SK-N-SH (cell line): ENCODE measurements at regions not wholly inside any gene's neighbourhood (a gene's known extent, or its start where the extent isn't known, plus 50 kb on each side); places are given as distances from the start of the nearest gene placed in this dataset.

ENCODE experiments used
- CTCF ChIA-PET: fragments of 300-600, 350-600 bp; formaldehyde crosslinking; extraction: SDS; loops from one replicate; lab custom pipeline; 2021; lab: Yijun Ruan, JAX
- POLR2A ChIA-PET: fragments of 350-600 bp; sonication (Branson Sonifier 250); formaldehyde crosslinking; extraction: SDS; loops from one replicate; lab custom pipeline; 2020; ENCODE audit warnings: antibody characterized with exemption, inconsistent platforms; lab: Yijun Ruan, JAX
- DNase-seq: peaks from one replicate; pipeline ENCODE4 v3.0.0; 2012
- H2AFZ ChIP-seq: fragments of 200-600 bp; sonication (generic); 2 replicates; pipeline ENCODE4 v1.8.1; 2016; ENCODE audit warnings: antibody characterized with exemption, mild to moderate bottlenecking, low read depth
- H3F3A ChIP-seq: fragments of 200-600 bp; sonication (generic); replicated peaks from 2 replicates; pipeline ENCODE3; 2016; ENCODE audit warnings: antibody characterized with exemption, mild to moderate bottlenecking; ENCODE audit not compliant: insufficient read depth
- H3K27ac ChIP-seq, 2 experiments: fragments of 200-500 bp in 1 of 2; fragments of 200-600 bp in 1 of 2; sonication (Bioruptor generic) in 1 of 2; sonication (generic), shearing (Covaris generic) in 1 of 2; 2 replicates each; pipeline versions ENCODE4 v1.5.1 to v1.6.1; 2014 to 2016; ENCODE audit warnings: low read depth in 2 of 2, inconsistent platforms in 1 of 2, low read length in 1 of 2, mild to moderate bottlenecking in 1 of 2, mixed read lengths in 1 of 2
- H3K27me3 ChIP-seq: fragments of 200-600 bp; sonication (generic), shearing (Covaris generic); 2 replicates; pipeline ENCODE4 v1.6.1; 2016; ENCODE audit warnings: mixed run types; ENCODE audit not compliant: insufficient read depth
- H3K36me3 ChIP-seq, 2 experiments: fragments of 200-500 bp in 1 of 2; fragments of 200-600 bp in 1 of 2; sonication (Bioruptor generic) in 1 of 2; sonication (generic) in 1 of 2; replicated peaks in 1 of 2; 2 replicates each; pipeline versions ENCODE3 to v1.5.1; 2014 to 2016; ENCODE audit warnings: low read length in 1 of 2, mild to moderate bottlenecking in 1 of 2; ENCODE audit not compliant: insufficient read depth in 2 of 2, control insufficient read depth in 1 of 2
- H3K4me1 ChIP-seq, 2 experiments: fragments of 200-500 bp in 1 of 2; fragments of 200-600 bp in 1 of 2; sonication (Bioruptor generic) in 1 of 2; sonication (generic), shearing (Covaris generic) in 1 of 2; 2 replicates each; pipeline versions ENCODE4 v1.5.1 to v1.6.1; 2014 to 2016; ENCODE audit warnings: low read depth in 1 of 2, low read length in 1 of 2, mixed run types in 1 of 2; ENCODE audit not compliant: insufficient read depth in 2 of 2, control insufficient read depth in 1 of 2
- H3K4me2 ChIP-seq: fragments of 200-600 bp; sonication (generic), shearing (Covaris generic); 2 replicates; pipeline ENCODE4 v1.6.1; 2017; ENCODE audit warnings: mixed run types
- H3K4me3 ChIP-seq, 2 experiments: fragments of 200-500 bp in 1 of 2; fragments of 200-600 bp in 1 of 2; sonication (Bioruptor generic) in 1 of 2; sonication (generic), shearing (Covaris generic) in 1 of 2; 2 replicates each; pipeline versions ENCODE4 v1.5.1 to v1.8.1; 2014 to 2016; ENCODE audit warnings: low read depth in 2 of 2, inconsistent platforms in 1 of 2, low read length in 1 of 2, mild to moderate bottlenecking in 1 of 2, mixed read lengths in 1 of 2, moderate library complexity in 1 of 2
- H3K79me2 ChIP-seq: fragments of 200-600 bp; sonication (generic); 2 replicates; pipeline ENCODE4 v1.8.1; 2017; ENCODE audit warnings: mild to moderate bottlenecking; ENCODE audit not compliant: insufficient read depth
- H3K9ac ChIP-seq: fragments of 200-600 bp; sonication (generic); 2 replicates; pipeline ENCODE4 v1.6.1; 2017; ENCODE audit warnings: mixed run types
- H3K9me2 ChIP-seq: fragments of 200-600 bp; sonication (generic); 2 replicates; pipeline ENCODE4 v1.6.1; 2017; ENCODE audit warnings: mixed run types
- H3K9me3 ChIP-seq: fragments of 200-600 bp; sonication (generic); 2 replicates; pipeline ENCODE4 v1.6.1; 2017; ENCODE audit warnings: mixed run types, mild to moderate bottlenecking, moderate library complexity
- H4K20me1 ChIP-seq: fragments of 200-600 bp; sonication (generic); 2 replicates; pipeline ENCODE4 v1.6.1; 2017; ENCODE audit warnings: mild to moderate bottlenecking, mixed run types; ENCODE audit not compliant: insufficient read depth
- CHD2 ChIP-seq: fragments of 150-350 bp; IDR thresholded peaks from 2 replicates; pipeline ENCODE4 v1.6.1; 2018; ENCODE audit warnings: low read length; ENCODE audit not compliant: partially characterized antibody
- EP300 ChIP-seq, 2 experiments: IDR thresholded peaks; 2 replicates each; pipeline versions ENCODE4 v1.4.0 to v1.6.1; 2012; ENCODE audit warnings: borderline replicate concordance in 1 of 2, low read depth in 1 of 2, low read length in 1 of 2
- FOXJ3 ChIP-seq: sonication (generic); formaldehyde crosslinking; IDR thresholded peaks from 2 replicates; pipeline ENCODE4 v1.5.1; 2020; ENCODE audit warnings: mild to moderate bottlenecking, missing genetic modification reagents
- GABPA ChIP-seq: IDR thresholded peaks from 2 replicates; pipeline ENCODE4 v1.4.0; 2012; ENCODE audit warnings: low read depth, mild to moderate bottlenecking
- IRF3 ChIP-seq: fragments of 150-350 bp; IDR thresholded peaks from 2 replicates; pipeline ENCODE4 v1.6.1; 2016; ENCODE audit warnings: mild to moderate bottlenecking, low read depth, low read length
- JUND ChIP-seq: IDR thresholded peaks from 2 replicates; pipeline ENCODE4 v1.4.0; 2012
- MAX ChIP-seq: IDR thresholded peaks from 2 replicates; pipeline ENCODE4 v1.4.0; 2012; ENCODE audit warnings: low read depth
- MEF2A ChIP-seq: IDR thresholded peaks from 2 replicates; pipeline ENCODE4 v1.4.0; 2012; ENCODE audit warnings: low read depth, borderline replicate concordance
- NFIC ChIP-seq: IDR thresholded peaks from 2 replicates; pipeline ENCODE4 v1.4.0; 2012; ENCODE audit warnings: borderline replicate concordance
- NRF1 ChIP-seq: IDR thresholded peaks from 2 replicates; pipeline ENCODE4 v1.6.1; 2012; ENCODE audit warnings: low read depth, mild to moderate bottlenecking, low read length
- SMC3 ChIP-seq: IDR thresholded peaks from 2 replicates; pipeline ENCODE4 v1.6.1; 2012; ENCODE audit warnings: low read depth, low read length, improper control_type of control experiment
- YY1 ChIP-seq: IDR thresholded peaks from 2 replicates; pipeline ENCODE4 v1.4.0; 2012; ENCODE audit warnings: low read depth, mild to moderate bottlenecking
- ZBTB33 ChIP-seq: IDR thresholded peaks from 2 replicates; pipeline ENCODE4 v1.4.0; 2012; ENCODE audit warnings: low read depth, borderline replicate concordance
- WGBS: methylation state at CpG from one replicate; pipeline ENCODE4 v1.1.6; 2017; ENCODE audit warnings: low lambda C conversion rate; 5-methylcytosine and 5-hydroxymethylcytosine counted together
- TF ChIP-seq, protein P1 (sequence below): IDR thresholded peaks from 2 replicates; pipeline ENCODE4 v1.6.1; 2012; ENCODE audit warnings: mild to moderate bottlenecking, low read depth, low read length, moderate library complexity
- TF ChIP-seq, protein P2 (sequence below): fragments of 150-350 bp; IDR thresholded peaks from 2 replicates; pipeline ENCODE4 v1.6.1; 2017; ENCODE audit warnings: antibody characterized with exemption, low read length, low read depth, borderline replicate concordance

DNA sequence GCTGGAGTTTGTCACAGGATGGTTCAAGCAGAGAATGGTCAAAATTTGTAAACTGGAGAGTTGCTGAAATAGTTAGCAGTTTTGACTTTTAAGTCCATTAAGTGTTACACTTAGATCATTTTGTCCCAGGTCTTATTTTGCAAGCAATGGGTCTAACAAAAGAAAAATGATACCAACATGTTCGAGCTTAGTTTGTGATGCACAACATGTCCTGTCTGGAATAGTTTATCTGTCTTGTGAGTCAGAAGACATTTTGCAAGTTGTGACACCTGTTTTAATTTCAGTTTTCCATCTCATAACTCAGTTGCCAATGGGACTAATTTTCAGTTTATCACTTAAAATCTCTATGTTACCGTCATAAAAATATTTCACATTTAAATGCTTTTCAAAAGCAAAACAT is 929.8 kb downstream of the CDH18 start:
- H3K27me3 ChIP-seq: no peaks in the 10 kb centered on the region
- H3K9ac ChIP-seq: no peak overlapping the region
- H4K20me1 ChIP-seq: no peaks in the 10 kb centered on the region
- CTCF ChIA-PET: no interaction called here
- H3K36me3 ChIP-seq: no peaks in the 10 kb centered on the region
- TF ChIP-seq NFIC: no peak
- no peak for TF ChIP-seq MEF2A
- TF ChIP-seq GABPA: no peak
- no peak for TF ChIP-seq ZBTB33
- TF ChIP-seq, protein P1, sequence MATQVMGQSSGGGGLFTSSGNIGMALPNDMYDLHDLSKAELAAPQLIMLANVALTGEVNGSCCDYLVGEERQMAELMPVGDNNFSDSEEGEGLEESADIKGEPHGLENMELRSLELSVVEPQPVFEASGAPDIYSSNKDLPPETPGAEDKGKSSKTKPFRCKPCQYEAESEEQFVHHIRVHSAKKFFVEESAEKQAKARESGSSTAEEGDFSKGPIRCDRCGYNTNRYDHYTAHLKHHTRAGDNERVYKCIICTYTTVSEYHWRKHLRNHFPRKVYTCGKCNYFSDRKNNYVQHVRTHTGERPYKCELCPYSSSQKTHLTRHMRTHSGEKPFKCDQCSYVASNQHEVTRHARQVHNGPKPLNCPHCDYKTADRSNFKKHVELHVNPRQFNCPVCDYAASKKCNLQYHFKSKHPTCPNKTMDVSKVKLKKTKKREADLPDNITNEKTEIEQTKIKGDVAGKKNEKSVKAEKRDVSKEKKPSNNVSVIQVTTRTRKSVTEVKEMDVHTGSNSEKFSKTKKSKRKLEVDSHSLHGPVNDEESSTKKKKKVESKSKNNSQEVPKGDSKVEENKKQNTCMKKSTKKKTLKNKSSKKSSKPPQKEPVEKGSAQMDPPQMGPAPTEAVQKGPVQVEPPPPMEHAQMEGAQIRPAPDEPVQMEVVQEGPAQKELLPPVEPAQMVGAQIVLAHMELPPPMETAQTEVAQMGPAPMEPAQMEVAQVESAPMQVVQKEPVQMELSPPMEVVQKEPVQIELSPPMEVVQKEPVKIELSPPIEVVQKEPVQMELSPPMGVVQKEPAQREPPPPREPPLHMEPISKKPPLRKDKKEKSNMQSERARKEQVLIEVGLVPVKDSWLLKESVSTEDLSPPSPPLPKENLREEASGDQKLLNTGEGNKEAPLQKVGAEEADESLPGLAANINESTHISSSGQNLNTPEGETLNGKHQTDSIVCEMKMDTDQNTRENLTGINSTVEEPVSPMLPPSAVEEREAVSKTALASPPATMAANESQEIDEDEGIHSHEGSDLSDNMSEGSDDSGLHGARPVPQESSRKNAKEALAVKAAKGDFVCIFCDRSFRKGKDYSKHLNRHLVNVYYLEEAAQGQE: no peak
- TF ChIP-seq CHD2: no peak
- no peak for TF ChIP-seq MAX
- TF ChIP-seq YY1: no peak
- no peak for TF ChIP-seq NRF1
- no peak for TF ChIP-seq FOXJ3
- no peak for TF ChIP-seq SMC3
- no peak for TF ChIP-seq EP300 (IDR thresholded peaks at IDR 0.05; ENCODE audit: borderline replicate concordance in 1 of 2, low read depth in 1 of 2, low read length in 1 of 2)
- TF ChIP-seq JUND: no peak
- TF ChIP-seq, protein P2, sequence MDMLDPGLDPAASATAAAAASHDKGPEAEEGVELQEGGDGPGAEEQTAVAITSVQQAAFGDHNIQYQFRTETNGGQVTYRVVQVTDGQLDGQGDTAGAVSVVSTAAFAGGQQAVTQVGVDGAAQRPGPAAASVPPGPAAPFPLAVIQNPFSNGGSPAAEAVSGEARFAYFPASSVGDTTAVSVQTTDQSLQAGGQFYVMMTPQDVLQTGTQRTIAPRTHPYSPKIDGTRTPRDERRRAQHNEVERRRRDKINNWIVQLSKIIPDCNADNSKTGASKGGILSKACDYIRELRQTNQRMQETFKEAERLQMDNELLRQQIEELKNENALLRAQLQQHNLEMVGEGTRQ: no peak
- TF ChIP-seq IRF3: no peak
- H3K9me3 ChIP-seq: no peaks in the 10 kb centered on the region
- H3K4me1 ChIP-seq: no peaks in the 10 kb centered on the region
- no peak for DNase-seq
- H3K4me2 ChIP-seq: no peak overlapping the region
- no peak overlapping the region for H3K27ac ChIP-seq
- no peak overlapping the region for H2AFZ ChIP-seq
- H3K79me2 ChIP-seq: no peaks in the 10 kb centered on the region
- POLR2A ChIA-PET: no interaction called here
- no peak overlapping the region for H3K4me3 ChIP-seq
- WGBS: 8% methylated on average over 2 of the region's 2 CpGs
- no peaks in the 10 kb centered on the region for H3F3A ChIP-seq
- H3K9me2 ChIP-seq: no peaks in the 10 kb centered on the region
